ENCODE measurements at regions not wholly inside any gene's neighbourhood (a gene's known extent, or its start where the extent isn't known, plus 50 kb on each side); places are given as distances from the start of the nearest gene placed in this dataset.

DNA sequence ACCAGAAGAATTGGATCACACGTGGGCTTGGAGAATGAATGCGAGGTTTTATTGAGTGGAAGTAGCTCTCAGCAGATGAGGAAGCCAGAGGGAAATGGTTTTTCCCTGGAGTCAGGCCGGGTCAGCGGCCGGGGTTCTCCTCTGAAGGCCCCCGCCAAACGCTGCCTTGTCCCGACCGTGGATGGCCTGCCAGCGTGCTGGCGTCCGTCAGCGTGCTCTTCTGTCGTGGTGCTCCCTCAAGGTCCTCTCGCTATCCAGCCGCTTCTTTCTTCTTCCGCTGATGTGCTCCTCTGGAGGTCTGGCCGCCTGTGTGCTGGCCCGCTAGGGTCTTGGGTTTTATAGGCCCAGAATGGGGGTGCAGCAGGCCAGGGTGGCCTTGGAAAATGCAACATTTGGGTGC lies 632.2 kb downstream of the TRAM1L1 start:
- TF ChIP-seq EZH2 (IDR thresholded peaks at IDR 0.05; ENCODE audit: insufficient read depth, poor library complexity, severe bottlenecking) (no peak), EZH2phosphoT487 (IDR thresholded peaks at IDR 0.05; ENCODE audit: insufficient read depth, low read depth) (no peak)

All from GM23248 (cell line).